Chondrocyte (in vitro differentiated cells): ENCODE measurements at regions not wholly inside any gene's neighbourhood (a gene's known extent, or its start where the extent isn't known, plus 50 kb on each side); places are given as distances from the start of the nearest gene placed in this dataset.

Experiments used
- DNase-seq: peaks from one replicate; pipeline ENCODE4 v3.0.0; 2021; ENCODE audit warnings: mixed read lengths, low spot score
- H3K27ac Mint-ChIP-seq: one replicate; pipeline ENCODE4 v1.8.0; 2021; ENCODE audit warnings: mild to moderate bottlenecking, moderate library complexity, mixed read lengths; ENCODE audit not compliant: unreplicated experiment
- H3K27me3 Mint-ChIP-seq: 2 replicates; pipeline ENCODE4 v1.8.0; 2021; ENCODE audit warnings: low read depth, mixed read lengths
- H3K36me3 Mint-ChIP-seq: 2 replicates; pipeline ENCODE4 v1.8.0; 2021; ENCODE audit warnings: low read depth, mixed read lengths
- H3K4me1 Mint-ChIP-seq: 2 replicates; pipeline ENCODE4 v1.8.0; 2021; ENCODE audit warnings: low read depth, mild to moderate bottlenecking, mixed read lengths
- H3K4me3 Mint-ChIP-seq: one replicate; pipeline ENCODE4 v1.8.0; 2021; ENCODE audit warnings: mild to moderate bottlenecking, moderate library complexity, mixed read lengths; ENCODE audit not compliant: unreplicated experiment
- H3K9me3 Mint-ChIP-seq: 2 replicates; pipeline ENCODE4 v1.8.0; 2021; ENCODE audit warnings: low read depth, mixed read lengths
- CTCF ChIP-seq: fragments of 200-600 bp; sonication (generic); IDR thresholded peaks from 2 replicates; pipeline ENCODE4 v1.5.0; 2021; ENCODE audit warnings: antibody characterized with exemption, mild to moderate bottlenecking, moderate library complexity

DNA sequence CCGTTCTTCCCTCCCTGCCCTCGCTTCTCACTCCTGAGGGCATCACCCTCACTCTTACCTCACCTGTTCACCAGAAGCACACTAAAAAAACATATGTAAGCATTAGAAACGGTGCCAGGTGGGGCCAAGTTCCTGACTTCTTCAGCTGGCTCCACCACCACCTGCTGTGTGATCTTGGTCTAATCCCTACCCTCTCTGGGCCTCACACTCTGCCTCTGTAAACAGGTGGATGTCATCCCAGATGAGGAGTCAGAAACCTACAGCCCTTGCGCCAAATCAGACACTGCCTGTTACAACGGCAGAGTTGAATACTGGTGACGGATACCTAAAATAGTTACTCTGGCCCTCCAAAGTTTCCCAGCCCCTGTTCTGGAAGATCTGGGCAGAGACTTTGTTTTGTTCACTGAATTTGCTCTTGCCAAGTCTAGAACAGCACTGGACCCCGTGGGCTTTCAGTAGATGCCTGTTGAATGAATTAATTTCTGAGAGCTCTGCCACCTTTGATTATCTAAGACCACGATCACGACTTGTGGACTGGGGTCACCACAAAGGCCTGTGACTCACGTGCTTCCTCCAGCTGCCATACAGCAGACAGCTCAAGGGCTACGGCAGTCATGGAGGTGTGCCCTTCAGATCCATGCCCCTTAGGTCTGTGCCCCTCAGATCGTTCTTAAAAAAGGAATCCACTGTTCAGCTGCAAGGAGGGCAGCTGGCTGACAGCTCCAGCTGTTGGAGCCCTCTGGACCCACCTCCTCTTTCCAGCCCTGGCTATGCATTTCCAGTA, 71.9 kb downstream of the GSC start:
- H3K27ac Mint-ChIP-seq, result no peak overlapping the region
- H3K36me3 Mint-ChIP-seq, result no peaks in the 10 kb centered on the region
- peaks cover 14% of the 10 kb centered on the region for H3K27me3 Mint-ChIP-seq
- no peaks in the 10 kb centered on the region for H3K9me3 Mint-ChIP-seq
- no peak for DNase-seq
- no peak for TF ChIP-seq CTCF
- no peak overlapping the region for H3K4me3 Mint-ChIP-seq
- H3K4me1 Mint-ChIP-seq, result peaks cover 6% of the 10 kb centered on the region

DNA sequence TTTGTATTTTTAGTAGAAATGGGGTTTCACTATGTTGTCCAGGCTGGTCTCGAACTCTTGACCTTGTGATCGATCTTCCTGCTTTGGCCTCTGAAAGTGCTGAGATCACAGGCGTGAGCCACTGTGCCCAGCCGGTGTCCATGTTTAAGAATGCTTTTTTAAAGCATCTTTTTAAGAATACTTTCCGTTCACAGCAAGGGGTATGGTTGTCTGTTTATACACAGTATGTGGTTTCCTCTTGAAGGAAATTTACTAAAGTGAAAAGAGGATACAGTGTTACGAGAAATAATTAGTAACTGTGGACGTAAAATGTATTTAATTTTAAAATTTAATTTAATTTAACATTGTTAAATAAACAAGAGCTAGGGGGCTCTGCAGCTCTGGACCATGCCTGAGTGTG, 73.4 kb downstream of the GSC start:
- Mint-ChIP-seq H3K27ac (no peak overlapping the region), H3K9me3 (no peaks in the 10 kb centered on the region), H3K36me3 (no peaks in the 10 kb centered on the region), H3K4me3 (no peak overlapping the region), H3K27me3 (peaks cover 14% of the 10 kb centered on the region), H3K4me1 (peaks cover 6% of the 10 kb centered on the region)
- DNase-seq, result no peak
- no peak for TF ChIP-seq CTCF

DNA sequence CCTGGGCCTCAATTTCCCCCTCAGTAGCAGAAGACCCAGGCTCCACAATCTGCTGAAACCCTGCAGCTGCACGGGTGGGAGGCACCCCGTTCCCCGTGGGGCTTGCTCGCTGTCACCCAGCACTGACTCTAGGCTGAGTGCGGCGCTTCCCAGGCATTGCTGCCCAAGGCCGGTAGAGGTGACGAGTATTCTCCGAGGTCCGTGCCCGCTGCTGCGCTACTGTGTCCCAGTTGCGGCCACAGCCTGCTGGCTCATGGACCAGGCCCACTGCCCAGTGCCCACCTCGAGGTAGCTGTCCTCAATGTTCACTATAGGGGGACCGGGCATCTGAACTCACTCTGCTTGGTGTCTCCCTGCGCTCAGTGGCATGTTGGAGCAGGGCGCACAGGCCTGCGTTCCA, 74.7 kb downstream of the GSC start:
- TF ChIP-seq CTCF, result no peak
- no peak overlapping the region for H3K4me3 Mint-ChIP-seq
- peaks cover 12% of the 10 kb centered on the region for H3K27me3 Mint-ChIP-seq
- H3K9me3 Mint-ChIP-seq, result no peaks in the 10 kb centered on the region
- H3K36me3 Mint-ChIP-seq, result no peaks in the 10 kb centered on the region
- no peak overlapping the region for H3K27ac Mint-ChIP-seq
- peaks cover 6% of the 10 kb centered on the region for H3K4me1 Mint-ChIP-seq
- no peak for DNase-seq

DNA sequence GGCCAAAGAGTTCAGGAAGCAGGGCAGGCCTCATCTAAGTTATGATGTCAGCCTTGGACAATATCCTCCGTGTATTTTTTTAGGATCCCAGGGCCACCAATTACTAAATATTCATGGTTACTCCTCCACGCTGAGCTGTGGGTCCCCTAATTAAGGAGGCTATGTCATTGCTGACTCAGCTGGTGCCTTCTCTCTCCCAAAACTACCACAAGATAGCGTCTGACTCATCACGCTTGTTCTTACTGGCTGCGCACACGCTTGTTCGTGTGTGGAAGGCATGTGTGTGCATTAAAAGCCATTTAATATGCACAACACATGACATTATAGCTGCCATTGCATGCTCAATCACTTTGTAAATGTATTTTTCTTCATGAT, 78.3 kb downstream of the GSC start:
- no peak overlapping the region for H3K4me3 Mint-ChIP-seq
- TF ChIP-seq CTCF, result no peak
- no peaks in the 10 kb centered on the region for H3K27me3 Mint-ChIP-seq
- peaks cover 6% of the 10 kb centered on the region for H3K4me1 Mint-ChIP-seq
- H3K36me3 Mint-ChIP-seq, result no peaks in the 10 kb centered on the region
- no peak overlapping the region for H3K27ac Mint-ChIP-seq
- no peaks in the 10 kb centered on the region for H3K9me3 Mint-ChIP-seq
- DNase-seq, result peak; percentile 2

DNA sequence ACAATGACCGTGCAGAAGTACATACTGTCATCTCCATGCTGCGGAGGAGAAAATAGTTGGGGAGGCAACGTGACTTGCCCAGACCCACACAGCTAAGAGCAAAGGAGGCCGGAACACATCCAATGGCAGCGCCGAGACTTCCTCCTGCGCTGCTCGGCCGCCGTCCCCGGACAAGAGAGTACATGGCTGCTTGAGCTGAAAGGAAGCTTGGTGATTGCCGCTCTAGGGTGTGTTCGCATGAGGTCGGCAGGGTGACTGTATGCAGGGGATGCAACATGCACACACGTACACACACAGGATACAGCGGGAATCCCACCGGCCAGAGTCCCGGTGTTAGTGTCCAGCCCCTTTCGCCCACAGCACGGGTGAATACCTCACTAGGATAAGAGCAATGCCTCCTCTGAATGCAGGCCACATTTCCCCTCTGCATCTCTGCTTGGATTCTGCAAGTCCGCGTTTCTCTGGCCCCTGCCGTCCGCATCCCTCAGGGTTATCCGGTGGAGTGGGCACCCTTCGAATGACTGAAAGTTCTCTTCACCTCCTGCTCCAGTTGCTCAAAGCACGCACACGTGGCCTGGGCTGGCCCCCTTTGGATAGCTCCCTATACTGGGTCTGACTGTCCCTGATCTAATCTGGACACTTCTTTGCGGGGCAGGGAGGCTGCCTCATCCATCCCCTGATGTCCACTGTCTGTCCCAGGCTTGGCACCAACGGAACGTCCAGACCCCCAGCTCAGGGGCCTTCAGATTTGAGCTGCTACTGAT, 78.8 kb downstream of the GSC start:
- peak; percentile 72 for DNase-seq
- Mint-ChIP-seq H3K36me3 (no peaks in the 10 kb centered on the region), H3K27ac (no peak overlapping the region), H3K4me1 (peaks cover 6% of the 10 kb centered on the region), H3K9me3 (no peaks in the 10 kb centered on the region), H3K4me3 (no peak overlapping the region), H3K27me3 (no peaks in the 10 kb centered on the region)
- TF ChIP-seq CTCF, result no peak
